SK-N-SH (cell line): ENCODE measurements at regions not wholly inside any gene's neighbourhood (a gene's known extent, or its start where the extent isn't known, plus 50 kb on each side); places are given as distances from the start of the nearest gene placed in this dataset.
A peak's percentile ranks its signal among the peaks of the same experiment; 100 is the strongest.

ENCODE experiments used
- CTCF ChIA-PET: fragments of 300-600, 350-600 bp; formaldehyde crosslinking; extraction: SDS; loops from one replicate; lab custom pipeline; 2021; lab: Yijun Ruan, JAX
- POLR2A ChIA-PET: fragments of 350-600 bp; sonication (Branson Sonifier 250); formaldehyde crosslinking; extraction: SDS; loops from one replicate; lab custom pipeline; 2020; ENCODE audit warnings: antibody characterized with exemption, inconsistent platforms; lab: Yijun Ruan, JAX
- DNase-seq: peaks from one replicate; pipeline ENCODE4 v3.0.0; 2012
- H2AFZ ChIP-seq: fragments of 200-600 bp; sonication (generic); 2 replicates; pipeline ENCODE4 v1.8.1; 2016; ENCODE audit warnings: antibody characterized with exemption, mild to moderate bottlenecking, low read depth
- H3F3A ChIP-seq: fragments of 200-600 bp; sonication (generic); replicated peaks from 2 replicates; pipeline ENCODE3; 2016; ENCODE audit warnings: antibody characterized with exemption, mild to moderate bottlenecking; ENCODE audit not compliant: insufficient read depth
- H3K27ac ChIP-seq, 2 experiments: fragments of 200-500 bp in 1 of 2; fragments of 200-600 bp in 1 of 2; sonication (Bioruptor generic) in 1 of 2; sonication (generic), shearing (Covaris generic) in 1 of 2; 2 replicates each; pipeline versions ENCODE4 v1.5.1 to v1.6.1; 2014 to 2016; ENCODE audit warnings: low read depth in 2 of 2, inconsistent platforms in 1 of 2, low read length in 1 of 2, mild to moderate bottlenecking in 1 of 2, mixed read lengths in 1 of 2
- H3K27me3 ChIP-seq: fragments of 200-600 bp; sonication (generic), shearing (Covaris generic); 2 replicates; pipeline ENCODE4 v1.6.1; 2016; ENCODE audit warnings: mixed run types; ENCODE audit not compliant: insufficient read depth
- H3K36me3 ChIP-seq, 2 experiments: fragments of 200-500 bp in 1 of 2; fragments of 200-600 bp in 1 of 2; sonication (Bioruptor generic) in 1 of 2; sonication (generic) in 1 of 2; replicated peaks in 1 of 2; 2 replicates each; pipeline versions ENCODE3 to v1.5.1; 2014 to 2016; ENCODE audit warnings: low read length in 1 of 2, mild to moderate bottlenecking in 1 of 2; ENCODE audit not compliant: insufficient read depth in 2 of 2, control insufficient read depth in 1 of 2
- H3K4me1 ChIP-seq, 2 experiments: fragments of 200-500 bp in 1 of 2; fragments of 200-600 bp in 1 of 2; sonication (Bioruptor generic) in 1 of 2; sonication (generic), shearing (Covaris generic) in 1 of 2; 2 replicates each; pipeline versions ENCODE4 v1.5.1 to v1.6.1; 2014 to 2016; ENCODE audit warnings: low read depth in 1 of 2, low read length in 1 of 2, mixed run types in 1 of 2; ENCODE audit not compliant: insufficient read depth in 2 of 2, control insufficient read depth in 1 of 2
- H3K4me2 ChIP-seq: fragments of 200-600 bp; sonication (generic), shearing (Covaris generic); 2 replicates; pipeline ENCODE4 v1.6.1; 2017; ENCODE audit warnings: mixed run types
- H3K4me3 ChIP-seq, 2 experiments: fragments of 200-500 bp in 1 of 2; fragments of 200-600 bp in 1 of 2; sonication (Bioruptor generic) in 1 of 2; sonication (generic), shearing (Covaris generic) in 1 of 2; 2 replicates each; pipeline versions ENCODE4 v1.5.1 to v1.8.1; 2014 to 2016; ENCODE audit warnings: low read depth in 2 of 2, inconsistent platforms in 1 of 2, low read length in 1 of 2, mild to moderate bottlenecking in 1 of 2, mixed read lengths in 1 of 2, moderate library complexity in 1 of 2
- H3K79me2 ChIP-seq: fragments of 200-600 bp; sonication (generic); 2 replicates; pipeline ENCODE4 v1.8.1; 2017; ENCODE audit warnings: mild to moderate bottlenecking; ENCODE audit not compliant: insufficient read depth
- H3K9ac ChIP-seq: fragments of 200-600 bp; sonication (generic); 2 replicates; pipeline ENCODE4 v1.6.1; 2017; ENCODE audit warnings: mixed run types
- H3K9me2 ChIP-seq: fragments of 200-600 bp; sonication (generic); 2 replicates; pipeline ENCODE4 v1.6.1; 2017; ENCODE audit warnings: mixed run types
- H3K9me3 ChIP-seq: fragments of 200-600 bp; sonication (generic); 2 replicates; pipeline ENCODE4 v1.6.1; 2017; ENCODE audit warnings: mixed run types, mild to moderate bottlenecking, moderate library complexity
- H4K20me1 ChIP-seq: fragments of 200-600 bp; sonication (generic); 2 replicates; pipeline ENCODE4 v1.6.1; 2017; ENCODE audit warnings: mild to moderate bottlenecking, mixed run types; ENCODE audit not compliant: insufficient read depth
- CTCF ChIP-seq: fragments of 200-600 bp; sonication (generic); IDR thresholded peaks from 2 replicates; pipeline ENCODE4 v1.6.1; 2017; ENCODE audit warnings: antibody characterized with exemption, mild to moderate bottlenecking, moderate library complexity
- EP300 ChIP-seq, 2 experiments: IDR thresholded peaks; 2 replicates each; pipeline versions ENCODE4 v1.4.0 to v1.6.1; 2012; ENCODE audit warnings: borderline replicate concordance in 1 of 2, low read depth in 1 of 2, low read length in 1 of 2
- EZH2phosphoT487 ChIP-seq: fragments of 200-600 bp; sonication (generic); IDR thresholded peaks from 2 replicates; pipeline ENCODE4 v1.6.1; 2017; ENCODE audit warnings: low read depth, mixed run types, mild to moderate bottlenecking, antibody characterized with exemption, moderate library complexity, borderline replicate concordance
- FOSL2 ChIP-seq: IDR thresholded peaks from 2 replicates; pipeline ENCODE4 v1.4.0; 2012; ENCODE audit warnings: low read depth, mild to moderate bottlenecking, moderate library complexity, borderline replicate concordance
- GABPA ChIP-seq: IDR thresholded peaks from 2 replicates; pipeline ENCODE4 v1.4.0; 2012; ENCODE audit warnings: low read depth, mild to moderate bottlenecking
- GATA2 ChIP-seq: sonication (generic); formaldehyde crosslinking; IDR thresholded peaks from 2 replicates; pipeline ENCODE4 v1.5.0; 2020; ENCODE audit warnings: mild to moderate bottlenecking, missing genetic modification reagents
- JUND ChIP-seq: IDR thresholded peaks from 2 replicates; pipeline ENCODE4 v1.4.0; 2012
- MAX ChIP-seq: IDR thresholded peaks from 2 replicates; pipeline ENCODE4 v1.4.0; 2012; ENCODE audit warnings: low read depth
- NRF1 ChIP-seq: IDR thresholded peaks from 2 replicates; pipeline ENCODE4 v1.6.1; 2012; ENCODE audit warnings: low read depth, mild to moderate bottlenecking, low read length
- PBX3 ChIP-seq: IDR thresholded peaks from 2 replicates; pipeline ENCODE4; 2012
- RXRA ChIP-seq: IDR thresholded peaks from 2 replicates; pipeline ENCODE4 v1.4.0; 2012; ENCODE audit warnings: low read depth, mild to moderate bottlenecking, borderline replicate concordance
- USF1 ChIP-seq: IDR thresholded peaks from 2 replicates; pipeline ENCODE4 v1.4.0; 2012; ENCODE audit warnings: low read depth, borderline replicate concordance
- WGBS: methylation state at CpG from one replicate; pipeline ENCODE4 v1.1.6; 2017; ENCODE audit warnings: low lambda C conversion rate; 5-methylcytosine and 5-hydroxymethylcytosine counted together

GRCh38 chr5:126044931-126045565 lies 378.2 kb upstream of the GRAMD2B start:
- CTCF ChIA-PET = interaction anchor here (0.9 to 1.3 kb wide), 2 partner anchors 13 to 53 kb away, joined by 3 read pairs; no protein-coding TSS in a partner anchor
- POLR2A ChIA-PET = interaction anchor here (0.7 kb wide), 1 partner anchor 1017 kb away, joined by 5 read pairs; no protein-coding TSS in a partner anchor
- H3K4me2 ChIP-seq = no peak overlapping the region
- H3K4me1 ChIP-seq = peaks cover 0 to 13% of the 10 kb centered on the region in 2 experiments; a peak in 2 of 4 replicates
- H3K4me3 ChIP-seq = no peak overlapping the region
- H3K9me3 ChIP-seq = no peaks in the 10 kb centered on the region
- peak overlapping the region in 1 of 2 experiments; percentile 25; a peak in 2 of 4 replicates for H3K27ac ChIP-seq
- no peaks in the 10 kb centered on the region for H3K9me2 ChIP-seq
- no peaks in the 10 kb centered on the region for H3K27me3 ChIP-seq
- no peaks in the 10 kb centered on the region for H3K79me2 ChIP-seq
- no peaks in the 10 kb centered on the region for H4K20me1 ChIP-seq
- 74% methylated on average over 3 of the region's 3 CpGs for WGBS
- H3F3A ChIP-seq = no peaks in the 10 kb centered on the region
- H3K9ac ChIP-seq = no peak overlapping the region
- DNase-seq = no peak
- H3K36me3 ChIP-seq = no peaks in the 10 kb centered on the region
- no peak overlapping the region for H2AFZ ChIP-seq
- no peak for TF ChIP-seq JUND
- TF ChIP-seq EP300 (IDR thresholded peaks at IDR 0.05; ENCODE audit: borderline replicate concordance in 1 of 2, low read depth in 1 of 2, low read length in 1 of 2) = peak in 1 of 2 experiments; percentile 67; a peak in 2 of 4 replicates
- TF ChIP-seq FOSL2 = no peak
- peak; percentile 37; the same call in 1 of the 2 replicates for TF ChIP-seq GATA2 (CRISPR knock-in tag)
- TF ChIP-seq EZH2phosphoT487 = no peak
- no peak for TF ChIP-seq MAX

GRCh38 chr5:126046318-126046717 lies 376.9 kb upstream of the GRAMD2B start:
- Histone ChIP-seq H3K79me2 (no peaks in the 10 kb centered on the region), H3K4me2 (no peak overlapping the region), H2AFZ (no peak overlapping the region), H3F3A (no peaks in the 10 kb centered on the region), H3K36me3 (no peaks in the 10 kb centered on the region), H3K4me1 (peaks cover 0 to 13% of the 10 kb centered on the region in 2 experiments; a peak in 2 of 4 replicates), H3K27me3 (no peaks in the 10 kb centered on the region), H3K9me3 (no peaks in the 10 kb centered on the region), H3K9me2 (no peaks in the 10 kb centered on the region), H3K4me3 (no peak overlapping the region), H4K20me1 (no peaks in the 10 kb centered on the region), H3K27ac (peak overlapping the region in 1 of 2 experiments; percentile 51; a peak in 2 of 4 replicates), H3K9ac (no peak overlapping the region)
- ChIA-PET POLR2A (no interaction called here), CTCF (no interaction called here)
- no peak for DNase-seq
- TF ChIP-seq GABPA = no peak
- peak; percentile 17; the same call in 1 of the 2 replicates for TF ChIP-seq PBX3
- TF ChIP-seq USF1 = no peak
- TF ChIP-seq RXRA = no peak
- no peak for TF ChIP-seq CTCF
- no peak for TF ChIP-seq EZH2phosphoT487
- TF ChIP-seq NRF1 = no peak
- 48% methylated on average over 6 of the region's 6 CpGs for WGBS
